Adipocyte (in vitro differentiated cells): ENCODE measurements at regions not wholly inside any gene's neighbourhood (a gene's known extent, or its start where the extent isn't known, plus 50 kb on each side); places are given as distances from the start of the nearest gene placed in this dataset.
"Not testable (repeated sequence)": the region's sequence is repeated elsewhere in the genome, so short reads cannot be mapped to it uniquely, and the experiment has no call there.

Source experiments
- DNase-seq: peaks from one replicate; pipeline ENCODE4 v3.0.0-alpha.2; 2015; ENCODE audit warnings: low read depth
- H3K27me3 ChIP-seq: replicated peaks from 2 replicates; pipeline ENCODE4 v1.7.0; 2013; ENCODE audit warnings: mild to moderate bottlenecking, low read length, moderate library complexity; ENCODE audit not compliant: control insufficient read depth, insufficient read depth
- H3K36me3 ChIP-seq: 2 replicates; pipeline ENCODE4 v1.7.0; 2013; ENCODE audit warnings: low read length, mild to moderate bottlenecking, moderate library complexity; ENCODE audit not compliant: control insufficient read depth, insufficient read depth, severe bottlenecking
- H3K4me1 ChIP-seq: 2 replicates; pipeline ENCODE4 v1.7.0; 2013; ENCODE audit warnings: mild to moderate bottlenecking, low read length, moderate library complexity; ENCODE audit not compliant: control insufficient read depth, insufficient read depth
- H3K4me3 ChIP-seq: 2 replicates; pipeline ENCODE4 v1.7.0; 2013; ENCODE audit warnings: mild to moderate bottlenecking, low read length, moderate library complexity
- H3K9ac ChIP-seq: 2 replicates; pipeline ENCODE4 v1.7.0; 2013; ENCODE audit warnings: mild to moderate bottlenecking, low read length, moderate library complexity
- H3K9me3 ChIP-seq: 2 replicates; pipeline ENCODE4 v1.7.0; 2013; ENCODE audit warnings: mild to moderate bottlenecking, low read length, moderate library complexity; ENCODE audit not compliant: control insufficient read depth

DNA sequence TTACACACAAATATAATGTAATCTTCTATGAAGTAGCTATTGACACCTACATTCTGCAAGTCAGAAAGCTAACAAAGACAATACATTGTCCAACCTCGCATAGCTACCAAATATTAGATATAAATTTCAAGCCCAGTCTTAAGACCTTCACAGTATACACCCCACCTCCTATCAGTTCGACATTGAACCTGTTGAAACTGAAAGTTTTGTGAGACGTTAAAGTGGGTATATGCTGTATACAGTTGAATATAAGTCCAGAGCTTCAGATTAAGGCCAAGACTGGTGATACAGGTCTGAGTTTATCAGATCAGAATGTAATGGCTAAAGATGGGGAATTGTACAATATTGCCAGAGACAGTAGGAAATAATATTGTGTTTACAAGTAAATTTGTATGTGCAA, 489.3 kb upstream of the RORB start:
- H3K9me3 ChIP-seq, result no peaks in the 10 kb centered on the region
- H3K4me3 ChIP-seq, result no peak overlapping the region
- H3K4me1 ChIP-seq, result no peaks in the 10 kb centered on the region
- no peak overlapping the region for H3K9ac ChIP-seq
- no peak for DNase-seq
- H3K27me3 ChIP-seq, result no peaks in the 10 kb centered on the region
- H3K36me3 ChIP-seq, result no peaks in the 10 kb centered on the region

- Histone ChIP-seq H3K36me3 (no peaks in the 10 kb centered on the region), H3K4me1 (no peaks in the 10 kb centered on the region), H3K9ac (no peak overlapping the region), H3K27me3 (no peaks in the 10 kb centered on the region), H3K9me3 (peaks cover 12% of the 10 kb centered on the region), H3K4me3 (no peak overlapping the region)
- DNase-seq, result no peak
Measured at GRCh38 chr9:74016004-74016403, 481.1 kb upstream of the RORB start.

DNA sequence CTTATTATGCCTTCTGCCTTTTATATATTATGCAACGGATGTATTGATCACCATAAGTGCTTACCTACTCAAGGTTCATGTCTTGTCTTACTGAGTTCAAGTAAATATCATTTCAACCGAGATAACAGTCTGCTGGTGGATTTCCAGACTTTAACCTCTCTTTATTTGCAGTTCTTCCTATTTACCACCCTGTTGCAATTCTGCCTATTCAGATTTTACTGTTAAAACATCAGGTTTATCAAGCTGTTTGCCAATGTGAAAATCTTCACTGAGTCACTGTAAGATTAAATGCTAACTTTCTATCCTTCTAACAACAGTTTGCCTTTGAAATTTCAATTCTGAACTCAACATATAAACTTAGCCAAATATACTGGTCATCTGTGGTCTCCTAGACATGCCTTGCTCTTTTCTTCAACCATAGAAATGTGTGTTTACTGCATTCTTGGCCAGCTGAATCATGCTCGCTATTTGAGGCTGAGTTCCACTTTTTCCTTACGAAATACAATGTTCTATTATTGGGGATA, 471.7 kb upstream of the RORB start:
- Histone ChIP-seq H3K4me1 (peaks cover 7% of the 10 kb centered on the region), H3K27me3 (no peaks in the 10 kb centered on the region), H3K9ac (no peak overlapping the region), H3K9me3 (no peaks in the 10 kb centered on the region), H3K4me3 (no peak overlapping the region), H3K36me3 (no peaks in the 10 kb centered on the region)
- DNase-seq, result peak; percentile 62

DNA sequence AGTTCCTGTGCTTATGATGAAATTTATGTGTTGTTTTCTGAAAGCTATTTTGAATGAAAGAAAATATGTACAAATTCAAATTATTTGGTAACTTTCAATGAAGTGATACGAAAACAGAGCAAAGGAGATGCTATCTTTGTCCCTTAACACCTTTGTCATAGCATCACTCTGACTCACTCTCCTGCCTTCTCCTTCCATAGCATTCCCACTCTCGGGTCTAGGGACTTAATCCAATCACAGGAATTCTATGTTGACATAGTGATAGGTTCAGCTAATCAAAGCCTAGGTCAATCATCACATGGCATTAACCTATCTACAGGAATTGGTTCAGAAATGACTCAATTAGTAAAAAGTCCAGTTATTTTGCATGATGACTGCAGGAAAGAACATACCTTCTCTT, 464.7 kb upstream of the RORB start:
- no peak for DNase-seq
- H3K27me3 ChIP-seq, result no peaks in the 10 kb centered on the region

GRCh38 chr9:74035786-74036185, 461.3 kb upstream of the RORB start:
- Histone ChIP-seq H3K9ac (no peak overlapping the region), H3K9me3 (no peaks in the 10 kb centered on the region), H3K4me1 (no peaks in the 10 kb centered on the region), H3K27me3 (no peaks in the 10 kb centered on the region), H3K4me3 (no peak overlapping the region), H3K36me3 (no peaks in the 10 kb centered on the region)
- no peak for DNase-seq

More for the DNA sequence above, 464.7 kb upstream of the RORB start:
- no peaks in the 10 kb centered on the region for H3K9me3 ChIP-seq
- H3K4me3 ChIP-seq, result no peak overlapping the region
- H3K9ac ChIP-seq, result no peak overlapping the region
- H3K4me1 ChIP-seq, result no peaks in the 10 kb centered on the region
- H3K36me3 ChIP-seq, result no peaks in the 10 kb centered on the region

- Histone ChIP-seq H3K36me3 (no peaks in the 10 kb centered on the region), H3K4me3 (no peak overlapping the region), H3K9ac (no peak overlapping the region), H3K4me1 (no peaks in the 10 kb centered on the region), H3K9me3 (no peaks in the 10 kb centered on the region), H3K27me3 (no peaks in the 10 kb centered on the region)
- no peak for DNase-seq
Measured at GRCh38 chr9:74036549-74037231, 460.4 kb upstream of the RORB start.

- Histone ChIP-seq H3K27me3 (no peaks in the 10 kb centered on the region), H3K9ac (no peak overlapping the region), H3K4me1 (no peaks in the 10 kb centered on the region), H3K36me3 (no peaks in the 10 kb centered on the region), H3K4me3 (no peak overlapping the region), H3K9me3 (no peaks in the 10 kb centered on the region)
- DNase-seq, result no peak
Measured at GRCh38 chr9:74037274-74037673, 459.9 kb upstream of the RORB start.

DNA sequence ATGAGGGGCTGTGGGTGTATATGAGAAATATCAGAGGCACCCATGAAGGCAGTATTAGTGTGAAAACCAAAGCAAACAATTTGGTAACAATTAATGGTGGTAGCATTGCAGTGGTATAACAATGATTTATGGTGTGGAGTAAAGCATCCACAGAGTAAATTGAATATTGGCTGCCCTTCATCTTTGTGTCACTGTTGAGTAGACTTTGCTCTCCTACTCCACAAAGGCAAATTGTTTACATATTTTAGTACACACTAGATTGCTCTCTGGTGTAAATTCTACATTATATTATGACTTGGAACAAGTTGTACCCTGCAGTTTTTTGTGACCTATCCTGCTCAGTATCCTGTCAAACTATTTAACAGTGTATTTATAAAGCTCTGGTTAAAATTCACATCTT, 455.5 kb upstream of the RORB start:
- no peaks in the 10 kb centered on the region for H3K4me1 ChIP-seq
- no peaks in the 10 kb centered on the region for H3K9me3 ChIP-seq
- no peaks in the 10 kb centered on the region for H3K36me3 ChIP-seq
- no peak overlapping the region for H3K4me3 ChIP-seq
- H3K9ac ChIP-seq, result no peak overlapping the region
- H3K27me3 ChIP-seq, result no peaks in the 10 kb centered on the region
- DNase-seq, result no peak

- H3K9me3 ChIP-seq, result no peaks in the 10 kb centered on the region
- H3K9ac ChIP-seq, result no peak overlapping the region
- no peaks in the 10 kb centered on the region for H3K4me1 ChIP-seq
- DNase-seq, result no peak
- H3K27me3 ChIP-seq, result no peaks in the 10 kb centered on the region
- H3K4me3 ChIP-seq, result no peak overlapping the region
- no peaks in the 10 kb centered on the region for H3K36me3 ChIP-seq
Measured at GRCh38 chr9:74044844-74045243, 452.3 kb upstream of the RORB start.

- DNase-seq, result no peak
- H3K4me3 ChIP-seq, result no peak overlapping the region
- H3K9me3 ChIP-seq, result peaks cover 27% of the 10 kb centered on the region
- no peak overlapping the region for H3K9ac ChIP-seq
- H3K36me3 ChIP-seq, result no peaks in the 10 kb centered on the region
- H3K4me1 ChIP-seq, result no peaks in the 10 kb centered on the region
- no peaks in the 10 kb centered on the region for H3K27me3 ChIP-seq
Measured at GRCh38 chr9:74056023-74056422, 441.1 kb upstream of the RORB start.

GRCh38 chr9:74057051-74057450, 440.1 kb upstream of the RORB start:
- not testable (repeated sequence) for H3K27me3 ChIP-seq, H3K4me1 ChIP-seq, H3K9ac ChIP-seq, H3K4me3 ChIP-seq, H3K36me3 ChIP-seq
- DNase-seq, result peak; percentile 2
- peaks cover 27% of the 10 kb centered on the region for H3K9me3 ChIP-seq

DNA sequence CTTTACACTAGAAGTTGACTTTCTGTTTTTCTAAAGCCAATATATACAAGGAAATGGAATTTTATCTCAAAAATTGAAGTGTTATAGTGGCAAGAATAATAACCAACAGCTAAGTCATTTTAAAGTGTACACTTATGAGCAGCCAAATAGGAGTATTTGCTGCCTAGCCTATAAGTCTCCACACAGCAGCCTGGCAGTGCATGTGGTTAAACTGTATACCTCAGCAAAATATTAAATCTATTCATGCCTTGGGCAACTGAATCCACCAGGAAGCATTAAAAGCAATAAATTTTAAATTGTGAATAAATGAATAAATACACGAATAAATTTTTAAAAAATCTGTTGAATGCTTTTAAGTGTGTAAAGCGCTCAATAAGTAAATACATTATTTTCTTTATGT, 432.4 kb upstream of the RORB start:
- Histone ChIP-seq H3K4me3 (no peak overlapping the region), H3K9ac (no peak overlapping the region), H3K27me3 (no peaks in the 10 kb centered on the region), H3K36me3 (no peaks in the 10 kb centered on the region), H3K9me3 (peaks cover 5% of the 10 kb centered on the region), H3K4me1 (no peaks in the 10 kb centered on the region)
- DNase-seq, result no peak
